NCI-H510A treated with DMSO at 0.1 percent for 48 hours (cell line): ENCODE measurements at regions not wholly inside any gene's neighbourhood (a gene's known extent, or its start where the extent isn't known, plus 50 kb on each side); places are given as distances from the start of the nearest gene placed in this dataset.

Source experiments
- DNase-seq: peaks from one replicate; lab custom pipeline; 2025; lab: John Stamatoyannopoulos, UW

- no peak for DNase-seq
Observed at GRCh38 chr2:19201911-19202462, 156.4 kb downstream of the OSR1 start.

- no peak for DNase-seq
Observed at GRCh38 chr2:19198381-19198780, 160.0 kb downstream of the OSR1 start.

GRCh38 chr2:19195661-19196060, 162.8 kb downstream of the OSR1 start:
- DNase-seq = no peak

- DNase-seq = no peak
Observed at GRCh38 chr2:19189391-19189790, 169.0 kb downstream of the OSR1 start.

- DNase-seq = no peak
Observed at GRCh38 chr2:19187323-19188020, 171.0 kb downstream of the OSR1 start.

- no peak for DNase-seq
Observed at GRCh38 chr2:19185086-19185485, 173.3 kb downstream of the OSR1 start.

GRCh38 chr2:19178175-19178574, 180.2 kb downstream of the OSR1 start:
- DNase-seq = no peak

- no peak for DNase-seq
Observed at GRCh38 chr2:19176977-19177376, 181.4 kb downstream of the OSR1 start.

- DNase-seq = no peak
Observed at GRCh38 chr2:19176172-19176852, 182.1 kb downstream of the OSR1 start.

- no peak for DNase-seq
Observed at GRCh38 chr2:19174176-19174575, 184.2 kb downstream of the OSR1 start.

GRCh38 chr2:19171409-19171808, 187.0 kb downstream of the OSR1 start:
- DNase-seq = no peak

- DNase-seq = no peak
Observed at GRCh38 chr2:19169134-19169768, 189.2 kb downstream of the OSR1 start.

- peak; percentile 10 for DNase-seq
Observed at GRCh38 chr2:19164099-19164498, 194.3 kb downstream of the OSR1 start.

- DNase-seq = no peak
Observed at GRCh38 chr2:19158896-19159295, 199.5 kb downstream of the OSR1 start.

- DNase-seq = no peak
Observed at GRCh38 chr2:19158211-19158610, 200.2 kb downstream of the OSR1 start.

- no peak for DNase-seq
Observed at GRCh38 chr2:19156646-19157045, 201.8 kb downstream of the OSR1 start.

- no peak for DNase-seq
Observed at GRCh38 chr2:19150726-19151125, 207.7 kb downstream of the OSR1 start.

GRCh38 chr2:19146867-19147266, 211.6 kb downstream of the OSR1 start:
- DNase-seq = no peak

- no peak for DNase-seq
Observed at GRCh38 chr2:19141234-19142004, 217.0 kb downstream of the OSR1 start.

GRCh38 chr2:19140463-19141208, 217.8 kb downstream of the OSR1 start:
- DNase-seq = peak; percentile 97

- DNase-seq = no peak
Observed at GRCh38 chr2:19139386-19139785, 219.0 kb downstream of the OSR1 start.
